ENCODE measurements at regions not wholly inside any gene's neighbourhood (a gene's known extent, or its start where the extent isn't known, plus 50 kb on each side); places are given as distances from the start of the nearest gene placed in this dataset.
"Not testable (repeated sequence)": the region's sequence is repeated elsewhere in the genome, so short reads cannot be mapped to it uniquely, and the experiment has no call there.

DNA sequence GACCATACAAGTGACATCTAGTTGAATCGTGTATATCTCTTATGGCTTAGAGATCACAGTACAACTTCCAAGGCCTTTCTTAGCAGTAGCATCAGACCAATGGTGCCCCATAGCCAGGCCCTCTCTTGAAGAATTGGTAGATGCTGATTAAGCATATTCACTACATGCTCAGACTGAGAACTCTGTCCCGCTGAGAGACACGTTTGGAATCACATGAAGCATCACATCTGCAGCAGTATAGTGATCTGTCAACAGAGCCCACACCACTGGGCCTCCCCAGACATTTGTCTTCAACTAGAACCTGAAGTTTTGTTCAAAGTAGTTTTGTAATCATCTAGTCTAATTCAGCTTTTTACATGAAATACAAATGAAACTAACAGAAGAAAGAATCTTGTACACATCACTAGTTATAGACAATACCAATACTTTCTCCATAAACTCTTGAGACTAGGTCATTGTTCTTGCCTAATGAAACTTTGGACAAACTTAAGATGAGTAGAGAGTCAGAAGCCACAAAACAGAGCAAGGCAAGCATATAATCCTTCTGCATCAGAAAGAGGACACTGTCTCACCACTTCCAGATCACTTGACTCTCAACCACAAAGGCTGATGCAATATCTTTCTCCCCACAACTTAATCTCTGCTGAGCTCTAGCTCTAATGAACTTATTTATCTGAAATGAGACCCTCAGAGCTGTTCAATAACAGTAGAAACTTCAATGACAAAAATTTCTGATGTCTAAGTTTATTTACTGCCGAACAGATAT lies 182.7 kb downstream of the TBX18 start:
- DNase-seq = peak; percentile 71

DNA sequence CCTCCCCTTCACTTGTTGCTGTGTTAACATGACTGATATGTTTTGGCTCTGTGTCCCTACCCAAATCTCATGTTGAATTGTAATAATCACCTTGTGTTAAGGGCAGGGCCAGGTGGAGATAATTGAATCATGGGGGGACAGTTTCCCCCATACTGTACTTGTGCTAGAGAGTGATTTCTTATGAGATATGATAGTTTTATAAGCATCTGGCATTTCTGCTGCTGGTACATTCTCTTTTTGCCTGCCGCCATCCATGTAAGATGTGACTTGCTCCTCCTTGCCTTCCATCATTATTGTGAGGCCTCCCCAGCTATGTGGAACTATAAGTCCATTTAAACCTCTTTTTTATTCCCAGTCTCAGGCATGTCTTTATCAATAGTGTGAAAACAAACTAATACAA lies 185.0 kb downstream of the TBX18 start:
- no peak for DNase-seq

DNA sequence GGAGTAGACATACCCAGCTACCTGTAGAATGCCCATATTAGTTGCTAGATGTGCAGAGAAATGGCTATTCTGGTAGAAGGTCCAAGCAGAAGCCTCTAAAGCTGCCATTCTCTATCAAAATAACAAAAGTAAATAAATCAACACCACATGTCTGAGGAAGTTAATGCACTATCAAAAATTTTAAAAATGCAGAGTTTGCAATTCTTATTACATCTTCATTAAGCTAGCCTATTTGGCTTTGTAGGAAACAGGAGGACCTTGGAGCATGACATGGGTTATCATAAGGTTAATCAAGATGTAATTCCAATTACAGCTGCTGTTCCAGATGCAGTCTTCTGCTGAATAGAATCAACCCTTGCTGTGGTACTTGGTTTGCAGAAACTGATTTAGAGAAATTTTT lies 188.4 kb downstream of the TBX18 start:
- DNase-seq = no peak

DNA sequence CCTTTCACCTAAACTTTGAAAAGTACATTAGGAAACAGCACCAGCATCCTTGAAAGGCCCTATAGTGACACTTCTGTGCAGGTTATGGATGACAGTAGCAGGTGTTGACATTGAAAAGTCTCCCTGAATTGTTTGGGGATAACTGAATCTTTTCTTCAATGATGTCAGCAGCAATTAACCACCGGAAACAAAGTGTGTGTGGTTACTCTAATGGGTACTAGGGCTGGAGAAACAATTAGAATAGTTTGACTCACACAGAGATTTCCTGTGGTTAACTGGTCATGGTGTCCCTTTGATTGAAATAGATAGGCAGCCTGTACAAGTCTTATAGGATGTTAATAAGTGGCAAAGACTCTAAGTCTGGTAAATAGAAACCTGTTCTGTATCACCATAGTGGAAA lies 189.1 kb downstream of the TBX18 start:
- peak; percentile 83 for DNase-seq

DNA sequence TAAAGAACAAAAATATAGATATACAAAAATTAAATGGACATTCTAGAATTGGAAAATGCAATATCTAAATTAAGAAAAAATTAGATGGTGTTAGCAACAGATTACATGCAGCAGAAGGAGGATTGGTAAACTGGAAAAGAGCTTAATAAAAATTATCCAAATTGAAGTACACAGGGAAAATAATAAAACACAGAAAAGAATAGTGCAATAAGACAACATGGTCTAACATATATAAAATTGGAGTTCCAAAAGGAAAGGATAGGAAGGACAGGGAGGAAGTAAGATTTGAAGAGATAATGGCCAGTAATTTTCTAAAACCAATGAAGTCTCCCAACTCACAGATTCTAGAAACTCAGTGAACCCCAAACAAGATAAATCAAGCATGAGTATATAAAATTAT lies 194.5 kb downstream of the TBX18 start:
- DNase-seq = no peak

DNA sequence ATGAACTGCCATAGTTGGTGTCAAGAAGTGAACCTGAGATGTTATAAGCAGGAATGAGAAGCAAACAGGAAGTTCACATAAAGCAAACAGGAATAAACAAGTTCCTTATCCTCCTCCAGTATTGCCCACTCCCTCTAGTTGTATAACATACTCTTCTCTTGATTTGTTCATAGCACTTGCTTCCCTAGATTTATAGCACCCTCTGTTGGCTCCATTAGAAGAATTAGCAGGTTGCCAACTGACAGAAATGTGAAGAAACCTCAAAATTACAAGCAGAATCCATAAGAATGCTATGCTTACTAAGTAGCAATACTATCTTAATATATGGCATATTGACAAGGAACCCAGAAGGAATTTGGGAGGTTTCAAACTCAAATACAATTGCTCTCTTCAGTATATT lies 195.4 kb downstream of the TBX18 start:
- DNase-seq = peak; percentile 46

DNA sequence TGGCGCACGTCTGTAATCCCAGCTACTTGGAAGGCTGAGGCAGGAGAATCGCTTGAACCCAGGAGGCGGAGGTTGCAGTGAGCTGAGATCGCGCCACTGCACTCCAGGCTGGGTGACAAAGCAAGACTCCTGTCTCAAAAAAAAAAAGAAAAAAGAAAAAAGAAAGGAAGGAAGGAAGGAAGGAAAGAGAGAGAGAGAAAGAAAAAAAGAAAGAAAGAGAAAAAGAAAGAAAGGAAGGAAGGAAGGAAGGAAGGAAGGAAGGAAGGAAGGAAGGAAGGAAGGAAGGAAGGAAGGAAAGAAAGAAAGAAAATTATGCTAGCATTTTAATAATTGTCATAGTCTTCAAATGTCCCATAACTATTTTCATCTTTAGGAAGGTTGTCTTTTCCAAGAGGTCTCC lies 198.7 kb downstream of the TBX18 start:
- DNase-seq = not testable (repeated sequence)

DNA sequence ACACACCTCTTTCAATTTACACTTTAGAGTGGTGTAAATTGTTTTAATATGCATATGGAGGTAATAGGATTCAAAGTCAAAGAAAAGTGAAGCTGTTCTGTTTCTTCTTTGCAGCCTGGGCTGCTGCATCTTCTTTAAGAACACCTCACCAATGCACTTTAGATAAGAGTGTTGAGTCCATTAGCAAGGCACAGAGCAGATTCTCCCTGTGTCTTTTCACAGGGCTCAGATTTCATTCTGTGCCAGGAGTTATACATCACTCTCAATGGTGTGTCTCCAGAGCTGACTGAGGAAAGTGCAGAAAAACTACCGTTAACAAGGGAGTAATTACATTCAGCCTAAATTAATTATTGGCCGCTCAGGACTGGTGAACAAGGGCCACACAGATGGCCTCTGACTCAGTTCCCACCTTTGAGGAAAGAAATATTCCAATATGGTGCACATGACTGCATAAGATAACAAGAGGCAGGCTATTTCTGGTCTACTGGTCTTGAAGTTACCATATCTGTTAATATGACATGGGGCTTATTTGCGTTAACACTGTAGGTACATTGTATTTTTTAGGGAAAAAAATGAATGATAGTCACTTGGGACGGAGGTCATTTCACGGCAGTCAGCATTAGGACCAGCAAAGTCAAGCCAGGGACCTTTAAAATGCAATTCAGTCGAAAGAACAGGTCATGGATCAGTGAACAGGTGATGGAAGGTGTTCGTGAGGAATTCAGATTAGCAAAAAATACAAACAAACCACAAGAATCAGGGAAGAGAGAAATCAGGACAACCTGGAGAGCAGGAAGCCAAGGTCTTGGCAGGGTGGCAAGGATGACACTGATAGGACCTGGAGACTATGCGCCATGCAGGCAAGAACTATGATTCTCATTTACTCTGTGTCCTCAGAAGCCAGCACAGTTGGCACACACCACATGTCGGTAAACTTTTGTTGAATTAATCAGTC lies 203.7 kb downstream of the TBX18 start:
- no peak for DNase-seq

DNA sequence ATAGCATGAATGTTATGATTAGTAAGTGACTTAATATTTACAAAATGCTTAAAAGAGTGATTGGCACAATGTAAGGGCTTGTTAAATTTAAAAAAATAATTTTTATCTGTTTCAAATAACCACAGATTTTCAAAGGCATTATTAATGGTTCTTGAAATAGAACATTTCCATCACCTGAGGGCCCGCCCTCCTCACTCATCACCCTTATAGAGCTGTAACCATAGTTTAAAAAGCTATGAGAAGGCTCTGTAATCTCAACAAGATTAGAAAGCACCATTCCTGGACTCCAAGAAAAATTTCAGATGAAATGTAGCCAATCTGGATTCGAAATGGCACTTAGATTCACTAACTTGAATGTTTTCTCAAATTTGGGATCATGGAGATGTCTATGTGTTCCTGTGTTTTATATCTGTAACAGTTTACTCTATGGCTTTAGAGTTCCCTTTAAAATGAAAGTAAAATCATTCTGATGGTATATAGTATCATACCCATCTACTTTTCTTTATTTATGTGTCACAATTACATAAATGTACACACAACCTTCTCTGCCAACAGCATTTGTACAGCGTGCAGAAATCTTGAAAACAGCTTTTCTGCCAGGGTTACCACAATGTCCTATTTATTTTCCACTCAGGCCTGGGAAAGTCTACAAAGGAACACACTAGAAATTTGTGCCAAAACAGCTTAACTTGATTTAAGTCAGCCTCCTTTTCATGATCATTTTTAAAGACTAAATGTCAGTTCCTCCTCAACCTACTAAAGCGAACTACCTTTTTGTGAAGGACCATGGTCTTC lies 207.7 kb downstream of the TBX18 start:
- no peak for DNase-seq

DNA sequence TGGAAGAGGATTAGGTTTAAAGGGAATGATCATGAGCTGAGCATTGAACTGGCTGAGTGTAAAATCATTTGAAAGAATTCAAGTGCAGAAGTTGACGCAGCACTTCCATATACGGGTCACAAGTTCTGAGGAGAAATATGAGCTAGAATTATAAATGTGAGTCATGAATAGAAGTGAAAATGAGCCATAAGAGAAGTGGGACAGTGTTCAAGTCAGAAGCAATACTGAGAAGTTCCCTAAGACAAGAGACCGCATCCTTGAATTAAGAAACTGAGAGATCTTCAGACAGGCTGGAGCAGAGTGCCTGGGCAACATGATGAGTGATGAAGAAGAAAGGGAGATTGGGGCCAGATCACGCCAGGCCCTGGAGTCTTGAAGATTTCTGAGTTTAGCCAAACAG lies 209.7 kb downstream of the TBX18 start:
- DNase-seq = no peak

DNA sequence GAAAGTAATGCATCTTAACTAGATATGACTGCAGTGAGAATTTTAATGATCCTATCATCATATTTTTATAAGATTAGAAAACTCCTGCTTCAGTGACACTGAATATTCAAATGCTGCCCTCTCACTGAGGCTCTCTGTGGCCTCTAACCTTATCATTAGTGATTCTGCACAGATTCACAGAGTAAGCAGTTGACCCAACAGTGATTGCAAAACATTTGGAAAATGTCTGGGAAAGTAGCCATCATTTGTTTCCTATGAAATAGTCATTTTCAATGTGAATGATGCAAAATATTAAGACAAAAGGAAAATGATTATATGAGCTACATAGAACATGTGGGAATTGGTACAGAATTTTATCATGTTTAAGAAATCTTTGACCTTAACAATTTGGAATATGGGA lies 210.3 kb downstream of the TBX18 start:
- peak; percentile 28 for DNase-seq

DNA sequence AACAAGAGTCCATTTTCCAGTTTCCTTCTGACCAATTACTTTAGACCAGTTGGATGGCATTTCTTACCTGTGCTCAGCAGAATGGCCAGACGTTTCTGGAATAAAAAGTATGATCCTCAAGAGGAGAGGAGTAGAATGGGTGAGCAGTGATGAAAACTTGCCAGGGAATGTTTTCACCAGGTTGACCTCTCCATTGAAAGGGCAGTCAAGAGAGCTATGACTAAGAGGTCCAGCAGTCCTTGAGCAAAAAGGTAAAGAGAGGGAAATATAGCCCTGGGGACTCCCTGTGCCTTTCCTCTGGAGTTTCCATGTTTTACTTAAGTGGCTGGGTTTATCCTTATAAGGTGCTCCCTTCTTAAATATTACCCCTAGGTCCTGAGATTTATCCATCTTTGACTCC lies 210.9 kb downstream of the TBX18 start:
- peak; percentile 19 for DNase-seq

DNA sequence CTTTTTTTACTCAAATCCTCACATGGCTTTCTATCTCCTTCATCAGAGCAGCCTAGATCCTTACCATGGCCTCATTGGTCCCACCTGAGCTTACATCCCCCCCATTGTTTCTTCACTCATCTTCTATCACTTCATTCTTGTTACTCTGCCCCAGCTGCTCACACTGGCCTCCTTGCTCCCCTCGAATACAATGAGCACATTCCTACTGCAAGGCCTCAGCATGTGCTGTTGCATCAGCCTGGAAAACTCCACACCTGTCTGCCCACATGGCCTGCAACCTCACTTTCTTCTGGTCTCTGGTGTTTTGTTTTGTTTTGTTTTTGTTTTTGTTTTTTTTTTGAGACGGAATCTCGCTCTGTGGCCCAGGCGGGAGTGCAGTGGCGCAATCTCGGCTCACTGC lies 212.6 kb downstream of the TBX18 start:
- DNase-seq = no peak

DNA sequence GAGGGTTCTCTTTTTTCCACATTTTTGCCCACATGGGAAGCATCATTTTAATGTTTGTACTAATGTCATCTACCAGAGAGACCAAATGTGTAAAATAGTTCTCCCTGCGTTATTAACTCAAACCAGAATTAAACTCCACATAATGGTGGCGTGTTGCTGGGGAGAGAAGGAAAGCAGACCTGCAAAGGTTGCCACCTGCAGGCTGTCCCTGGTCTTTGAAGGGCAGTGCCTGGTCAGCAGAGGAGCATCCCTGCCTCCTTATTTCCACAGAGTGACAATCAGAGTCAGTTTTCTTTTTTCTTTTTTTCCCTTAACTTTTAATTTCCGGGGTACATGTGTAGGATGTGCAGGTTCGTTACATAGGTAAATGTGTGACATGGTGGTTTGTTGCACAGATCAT lies 214.5 kb downstream of the TBX18 start:
- DNase-seq = no peak

DNA sequence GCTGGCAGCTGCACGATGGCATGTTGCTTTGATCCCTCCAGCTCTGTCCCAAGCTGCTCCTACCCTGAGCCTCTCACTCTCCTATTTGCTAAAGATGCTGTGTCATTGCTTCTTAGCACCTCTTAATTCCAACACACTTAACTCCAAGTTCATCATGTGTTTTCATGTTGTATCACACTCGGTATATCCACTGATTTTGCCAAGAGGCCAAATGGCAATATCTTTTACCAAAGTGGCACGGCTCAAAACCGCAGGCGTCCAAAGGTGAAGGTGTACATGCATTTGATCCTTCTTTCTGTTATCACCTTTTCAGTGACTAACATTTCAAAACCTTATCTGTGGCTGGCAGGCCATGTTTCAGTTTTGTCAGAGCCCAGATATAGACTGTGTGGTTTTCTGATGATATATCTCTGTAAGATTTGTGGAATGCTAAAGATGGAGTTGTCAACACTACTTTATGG lies 217.0 kb downstream of the TBX18 start:
- DNase-seq = peak; percentile 13

DNA sequence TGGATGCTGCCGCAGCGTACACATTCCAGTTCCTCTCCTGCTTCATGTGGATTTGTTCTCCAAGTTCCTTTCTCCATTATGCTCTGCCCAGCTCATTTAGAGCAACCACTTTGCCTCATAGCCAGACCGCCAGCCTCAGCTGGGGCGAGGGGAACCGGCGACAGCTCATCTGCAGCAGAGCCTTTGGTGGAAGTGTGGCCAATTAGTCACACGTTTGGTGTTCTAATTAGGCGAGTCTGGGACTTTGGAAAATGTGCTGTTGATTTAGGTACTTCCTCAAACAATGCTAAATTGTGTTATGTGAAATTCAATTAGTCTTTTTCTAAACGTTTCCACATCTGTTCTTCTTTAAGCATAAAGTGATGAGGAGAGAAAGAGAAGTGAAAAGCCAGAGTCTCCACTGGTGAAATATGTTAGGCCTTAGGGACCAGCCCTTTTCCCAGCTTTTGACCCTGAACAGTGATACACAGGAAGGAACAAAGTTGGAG lies 217.9 kb downstream of the TBX18 start:
- DNase-seq = peak; percentile 28

DNA sequence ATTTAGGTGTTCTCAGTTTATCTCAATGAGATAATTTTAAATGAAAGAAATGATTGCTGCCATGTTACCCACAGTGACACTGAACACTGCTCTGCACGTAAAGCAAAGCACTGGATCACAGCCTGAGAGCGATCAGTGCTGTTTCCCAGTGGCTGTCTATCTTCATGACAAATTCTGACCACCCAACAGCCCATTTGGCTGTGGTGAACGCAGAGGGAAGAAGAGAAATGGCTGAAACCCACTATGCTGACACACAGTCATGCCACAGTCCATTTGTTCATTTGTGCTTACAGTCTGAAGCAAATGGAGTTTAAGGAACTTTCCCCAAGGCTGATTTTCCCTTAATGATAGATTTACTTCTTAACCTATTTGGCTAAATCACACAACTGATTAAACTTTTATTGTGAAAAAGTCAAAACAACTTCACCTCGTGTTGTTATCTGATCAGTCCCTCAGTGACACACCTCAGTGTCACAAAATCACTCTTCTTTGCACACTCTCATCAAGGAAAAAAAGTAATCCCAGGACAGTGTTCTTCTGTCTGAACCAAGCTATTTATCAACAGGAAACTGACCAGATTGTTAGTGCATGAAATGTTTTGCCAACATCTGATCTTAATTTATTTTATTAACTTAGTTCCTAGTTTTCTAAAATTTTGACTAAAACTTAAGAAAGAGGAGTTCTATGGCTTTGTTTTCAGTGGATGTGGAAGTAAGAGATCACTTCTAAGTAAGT lies 225.1 kb downstream of the TBX18 start:
- DNase-seq = no peak

DNA sequence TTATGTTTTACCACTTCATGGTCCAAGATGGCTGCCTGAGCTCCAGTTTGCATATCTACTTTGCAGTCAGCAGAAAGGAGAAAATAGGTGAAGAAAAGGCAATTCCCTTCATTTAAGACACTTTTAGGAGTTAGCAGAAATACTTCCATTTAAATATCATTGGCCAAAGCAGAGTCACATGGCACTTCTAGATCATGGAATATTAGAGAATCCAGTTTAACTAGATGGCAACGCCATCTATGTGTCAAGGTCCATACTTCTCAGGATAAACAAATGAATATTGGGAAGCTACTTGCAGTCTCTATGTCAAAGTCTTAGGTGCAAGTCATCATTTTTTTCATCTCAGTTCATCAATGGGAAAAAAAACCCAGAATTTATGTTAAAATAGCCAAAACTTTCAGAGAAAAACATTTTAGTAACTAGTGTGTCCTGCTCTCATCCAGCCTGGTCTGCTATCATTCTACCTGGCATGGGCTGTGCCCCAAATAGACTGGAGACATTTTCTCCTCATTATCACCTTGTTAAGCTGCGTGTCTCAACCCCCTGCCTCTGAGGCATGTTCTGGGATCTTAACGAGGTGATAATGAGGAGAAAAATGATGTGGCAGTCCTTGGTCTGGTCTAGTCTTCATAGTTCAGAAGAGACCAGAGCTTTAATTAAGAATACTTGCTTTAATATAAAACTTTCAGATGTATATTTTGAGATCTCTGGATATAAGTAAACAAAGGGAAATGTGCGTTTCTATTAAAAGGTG lies 227.3 kb downstream of the TBX18 start:
- DNase-seq = no peak

DNA sequence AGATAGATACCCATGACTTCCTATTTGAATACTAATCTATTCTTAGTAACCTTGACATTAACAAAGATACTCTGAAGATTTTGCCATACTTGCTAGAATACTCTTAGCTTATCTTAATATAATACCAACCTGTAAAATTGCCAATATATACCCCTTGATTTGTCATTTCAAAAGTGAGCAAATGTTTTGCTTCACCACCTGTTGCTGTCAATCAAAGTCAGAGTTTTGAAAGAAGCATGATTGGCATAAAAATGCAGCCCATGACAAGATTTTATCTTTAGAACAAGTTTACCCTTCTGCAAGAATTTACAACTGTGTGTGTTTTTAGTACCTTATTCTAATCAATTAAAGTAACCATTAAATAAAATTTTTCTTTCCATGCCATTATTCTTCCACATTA lies 236.2 kb downstream of the TBX18 start:
- no peak for DNase-seq

DNA sequence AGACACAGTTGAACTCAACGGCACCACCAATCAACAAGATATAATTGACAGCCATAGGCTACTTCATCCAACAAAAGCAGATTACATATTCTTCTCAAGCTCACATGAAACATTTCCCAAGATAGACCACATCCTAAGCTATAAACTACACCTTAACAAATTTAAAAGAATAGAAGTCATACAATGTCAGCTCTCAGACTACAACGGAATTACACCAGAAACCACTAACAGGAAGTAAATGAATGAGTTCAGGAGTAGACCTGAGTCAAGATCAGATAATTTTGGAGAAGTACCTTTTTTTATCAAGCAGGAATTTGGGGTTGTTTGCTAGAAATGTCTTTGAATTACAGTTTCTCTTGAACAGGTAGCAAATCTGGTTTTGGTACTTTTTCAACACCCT lies 237.8 kb downstream of the TBX18 start:
- DNase-seq = no peak

DNA sequence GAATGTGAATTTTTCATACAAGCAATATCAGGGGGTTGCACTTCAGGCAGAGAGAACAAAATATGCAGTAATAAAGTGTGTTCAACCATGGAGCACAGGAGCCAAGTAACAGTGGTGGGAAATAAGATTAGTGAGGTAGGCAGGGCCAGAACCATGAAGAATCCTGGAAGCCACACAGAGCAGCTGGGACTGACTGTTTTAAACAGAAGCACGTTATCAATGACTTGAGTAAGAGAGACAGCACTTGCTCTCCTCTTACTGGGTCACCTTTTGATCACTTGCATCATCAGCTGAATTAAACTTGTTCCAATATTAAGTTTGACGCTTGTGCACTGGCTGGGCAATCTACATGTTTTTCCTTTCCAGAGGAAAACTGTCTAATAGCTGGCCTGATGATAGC lies 238.5 kb downstream of the TBX18 start:
- DNase-seq = no peak

DNA sequence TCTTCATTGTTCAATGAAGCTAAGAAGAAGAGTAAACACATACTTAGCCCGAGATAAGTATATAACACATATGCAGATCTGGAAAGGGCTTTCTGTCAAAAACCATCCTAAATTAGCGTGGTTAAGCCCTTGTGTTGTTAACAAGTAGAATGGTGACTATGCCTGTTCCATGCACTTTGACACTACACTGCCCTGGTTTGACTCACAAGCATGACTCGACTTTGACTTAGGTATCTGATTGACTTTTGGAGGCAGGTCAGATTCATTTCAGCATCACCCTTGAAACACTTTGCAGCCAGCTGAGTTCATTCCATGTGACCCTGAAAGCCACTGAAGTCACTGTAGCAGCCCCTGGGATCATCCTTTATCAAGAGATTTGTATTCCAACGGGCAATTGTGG lies 239.8 kb downstream of the TBX18 start:
- no peak for DNase-seq

Data from EL (cell line).